ENCODE measurements at regions not wholly inside any gene's neighbourhood (a gene's known extent, or its start where the extent isn't known, plus 50 kb on each side); places are given as distances from the start of the nearest gene placed in this dataset.
A peak's percentile ranks its signal among the peaks of the same experiment; 100 is the strongest.
"Not testable (repeated sequence)": the region's sequence is repeated elsewhere in the genome, so short reads cannot be mapped to it uniquely, and the experiment has no call there.

DNA sequence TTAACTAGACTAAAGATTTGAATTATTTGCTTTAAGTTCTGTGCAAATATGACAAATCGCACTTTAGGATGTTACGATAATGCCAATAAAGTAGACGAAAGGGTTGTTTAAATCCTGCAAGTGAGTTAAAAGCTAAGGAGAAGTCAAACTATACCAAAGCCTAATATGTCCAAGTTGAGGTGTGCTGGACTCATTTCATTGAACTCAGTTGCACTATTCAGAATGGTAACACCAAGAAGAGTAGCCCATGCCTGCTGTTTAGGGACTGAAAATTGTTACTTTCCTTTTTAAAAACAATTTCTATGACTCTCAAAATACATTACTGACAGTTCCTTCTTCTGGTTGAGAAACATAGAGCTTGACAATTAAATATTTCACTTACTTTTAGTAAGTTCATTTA is 766.3 kb downstream of the DNAJB9 start:
- DNase-seq = no peak

DNA sequence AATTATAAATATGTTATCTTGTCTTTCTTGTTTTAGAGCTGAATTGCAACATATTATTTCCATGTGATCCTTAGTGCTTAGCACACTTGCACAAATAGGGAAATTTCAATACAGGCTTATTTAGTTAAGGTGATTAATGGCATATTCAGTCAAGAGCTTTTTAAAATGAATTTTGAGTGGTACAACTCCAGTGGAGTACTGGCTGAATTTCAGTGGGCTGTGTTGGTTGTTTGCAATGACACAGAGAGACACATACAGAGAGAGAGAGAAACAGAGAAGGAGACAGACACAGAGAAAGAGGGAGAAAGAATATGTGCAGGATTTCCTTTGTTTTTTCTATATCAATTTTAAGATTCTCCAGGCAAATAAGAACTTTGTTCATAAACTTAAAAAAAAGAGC is 766.9 kb downstream of the DNAJB9 start:
- DNase-seq = no peak

DNA sequence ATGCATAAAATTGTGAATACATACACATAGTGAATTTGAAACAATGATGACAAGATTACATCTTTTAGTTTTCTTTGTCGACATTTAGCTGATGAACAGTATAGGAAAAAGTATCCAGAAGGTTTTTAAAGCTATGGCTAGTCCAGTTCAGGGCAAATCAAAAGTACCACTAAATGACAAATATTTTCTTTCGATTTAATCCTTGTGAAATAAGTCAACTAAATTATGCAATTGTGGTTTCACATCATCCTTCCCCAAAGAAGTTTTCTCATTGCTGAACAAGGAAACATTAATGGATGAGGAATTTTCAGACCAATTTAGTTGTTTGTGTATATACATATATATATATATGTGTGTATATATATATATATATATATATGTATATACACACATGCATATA is 774.0 kb downstream of the DNAJB9 start:
- DNase-seq = no peak

DNA sequence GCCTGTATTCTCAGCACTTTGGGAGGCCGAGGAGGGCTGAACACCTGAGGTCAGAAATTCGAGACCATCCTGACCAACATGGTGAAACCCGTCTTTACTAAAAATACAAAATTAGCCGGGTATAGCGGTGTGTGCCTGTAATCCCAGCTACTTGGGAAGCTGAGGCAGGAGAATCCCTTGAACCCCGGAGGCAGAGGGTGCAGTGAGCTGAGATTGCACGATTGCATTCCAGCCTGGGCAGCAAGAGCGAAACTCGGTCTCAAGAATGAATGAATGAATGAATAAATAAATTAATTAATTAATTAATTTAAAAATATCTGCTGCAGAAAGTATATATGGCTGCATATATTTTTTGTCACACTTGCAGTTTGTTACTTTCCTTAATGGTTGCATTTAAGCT is 781.8 kb downstream of the DNAJB9 start:
- DNase-seq = no peak

DNA sequence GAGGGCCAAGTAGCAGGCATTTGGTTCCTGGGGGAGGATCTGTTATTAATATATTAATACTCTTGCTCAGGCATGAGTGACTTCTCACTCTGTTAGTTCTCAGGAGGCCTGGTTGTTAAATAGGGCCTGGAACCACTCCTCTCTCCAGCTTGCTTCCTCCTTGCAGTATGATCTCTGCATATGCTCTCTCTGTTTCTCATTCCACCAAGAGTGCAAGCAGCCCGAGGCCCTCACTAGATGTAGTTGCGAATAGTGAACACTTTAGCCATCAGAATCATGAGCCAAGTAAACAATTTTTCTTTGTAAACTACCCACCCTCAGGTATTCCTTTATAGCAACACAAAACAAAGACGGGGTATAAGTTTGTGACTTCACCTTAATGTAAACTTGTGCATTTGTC is 784.3 kb downstream of the DNAJB9 start:
- no peak for DNase-seq

DNA sequence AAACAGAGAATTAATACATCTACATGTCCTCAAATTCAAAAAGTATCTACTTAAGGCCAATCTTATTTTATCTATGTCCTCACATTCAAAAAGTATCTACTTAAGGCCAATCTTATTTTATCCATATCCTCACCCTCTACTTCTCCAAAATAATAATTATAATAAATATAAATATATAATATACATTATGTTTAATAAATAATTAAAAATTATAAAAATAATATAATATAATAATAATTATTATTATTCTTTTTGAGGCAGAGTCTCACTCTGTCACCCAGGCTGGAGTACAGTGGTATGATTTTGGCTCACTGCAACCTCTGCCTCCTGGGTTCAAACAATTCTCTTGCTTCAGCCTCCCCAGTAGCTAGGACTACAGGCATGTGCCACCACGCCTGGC is 784.9 kb downstream of the DNAJB9 start:
- DNase-seq = no peak

DNA sequence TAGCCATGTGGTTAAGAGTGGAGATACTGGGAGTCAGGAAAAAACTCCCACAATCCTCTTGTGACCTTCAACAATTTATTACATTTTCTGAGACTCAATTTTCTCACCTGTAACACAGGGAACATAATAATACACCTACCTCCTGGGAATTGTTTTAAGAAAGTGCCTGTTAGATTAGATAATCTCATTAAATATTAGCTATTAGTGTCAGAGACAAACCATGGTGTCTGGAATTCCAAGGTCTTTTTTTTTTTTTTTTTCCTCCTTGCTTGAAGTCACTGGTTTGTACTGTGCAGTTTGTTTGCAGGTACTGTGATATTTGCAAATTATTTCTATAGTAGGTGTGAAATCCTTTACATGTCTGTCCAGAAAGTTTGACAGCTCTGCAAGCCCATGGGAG is 806.1 kb downstream of the DNAJB9 start:
- DNase-seq = no peak

DNA sequence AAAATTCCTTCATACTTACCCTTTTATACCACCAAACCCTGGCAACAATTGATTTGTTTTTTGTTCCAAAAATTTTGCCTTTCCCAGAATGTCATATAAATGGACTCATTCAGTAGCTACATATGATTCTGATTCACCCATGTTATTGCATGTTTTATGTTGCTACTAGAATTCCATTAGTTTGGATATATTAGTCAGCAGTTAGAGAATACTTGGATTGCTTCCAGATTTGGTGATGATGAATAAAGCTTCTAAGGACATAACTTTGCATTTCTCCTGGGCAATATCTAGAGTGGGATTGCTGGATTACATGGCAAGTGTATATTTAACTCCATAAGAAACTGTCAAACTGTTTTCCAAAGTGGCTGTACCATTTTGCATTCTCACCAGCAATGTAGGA is 806.9 kb downstream of the DNAJB9 start:
- no peak for DNase-seq

DNA sequence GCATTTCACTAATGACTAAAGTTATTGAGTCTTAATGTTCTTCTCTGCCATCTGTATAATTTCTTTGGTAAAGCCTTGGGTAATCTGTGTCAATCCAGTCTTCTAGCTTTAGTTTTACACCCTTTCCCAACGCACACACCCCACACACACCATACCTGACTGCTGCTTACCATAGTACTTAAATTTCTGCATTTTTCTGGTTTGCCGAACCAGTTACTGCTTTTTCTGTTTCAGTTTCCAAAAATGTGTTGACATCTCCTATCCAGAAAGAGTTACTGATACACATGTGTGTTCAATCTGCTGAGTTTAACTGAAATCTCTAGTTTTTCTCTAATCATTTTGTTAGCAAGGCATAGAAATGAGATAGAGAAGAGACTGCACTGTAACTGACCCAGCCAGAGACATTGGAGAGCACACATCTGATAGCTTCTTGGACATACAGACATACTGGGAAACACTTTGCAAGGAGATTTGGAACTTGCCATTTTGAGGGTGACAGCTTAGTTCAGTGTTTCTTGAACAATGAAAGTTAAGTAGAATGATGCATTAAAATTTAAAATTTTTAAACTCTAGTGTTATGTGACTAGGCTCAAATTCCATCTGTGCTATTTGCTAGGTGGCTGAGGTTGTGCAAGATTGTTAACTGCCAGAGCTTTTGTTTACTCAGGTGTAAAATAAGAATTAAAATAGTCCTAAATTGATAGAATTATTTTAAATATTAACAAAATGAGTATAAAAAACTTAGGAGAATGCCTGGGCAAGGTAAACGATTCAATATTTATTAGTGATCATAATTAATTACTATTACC is 807.6 kb downstream of the DNAJB9 start:
- DNase-seq = no peak

DNA sequence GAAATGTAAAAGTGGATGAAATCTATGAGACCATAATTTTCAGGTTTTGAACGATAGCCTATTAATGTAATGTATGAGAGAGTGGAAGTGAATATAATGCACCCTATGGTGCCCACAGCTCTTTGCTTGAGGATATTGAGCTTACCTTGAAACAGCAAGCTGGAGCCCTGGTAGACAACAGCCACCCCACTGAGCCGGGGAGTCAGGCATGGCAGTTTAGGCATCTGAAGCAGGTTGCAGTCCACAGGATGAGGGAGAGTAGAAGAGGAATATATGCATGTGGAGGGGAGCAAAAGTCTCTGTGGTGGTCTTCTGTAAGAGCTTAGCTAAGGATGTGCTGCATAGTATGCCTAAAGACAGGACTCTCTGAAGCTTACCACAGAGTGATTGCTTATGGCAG is 817.3 kb downstream of the DNAJB9 start:
- DNase-seq = no peak

DNA sequence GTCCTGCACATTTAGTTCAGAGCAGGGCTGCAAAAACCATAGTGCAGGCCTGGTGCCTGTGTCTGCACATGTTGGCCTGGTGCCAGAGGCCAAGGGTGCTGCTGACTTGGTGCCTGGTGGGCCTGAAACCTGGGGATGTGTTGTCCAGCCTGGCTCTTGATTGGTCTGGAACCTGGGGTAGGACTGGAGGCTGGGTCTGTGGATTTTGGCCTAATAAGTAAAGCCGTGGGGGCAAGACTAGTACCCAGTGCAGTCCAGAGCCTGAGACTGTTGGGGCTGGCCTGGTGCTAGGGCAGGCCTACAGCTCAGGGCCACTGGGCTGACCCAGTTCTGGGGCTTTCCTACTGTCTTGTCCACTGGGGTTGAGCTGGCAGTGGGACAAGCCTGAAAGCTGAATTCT is 817.9 kb downstream of the DNAJB9 start:
- no peak for DNase-seq

DNA sequence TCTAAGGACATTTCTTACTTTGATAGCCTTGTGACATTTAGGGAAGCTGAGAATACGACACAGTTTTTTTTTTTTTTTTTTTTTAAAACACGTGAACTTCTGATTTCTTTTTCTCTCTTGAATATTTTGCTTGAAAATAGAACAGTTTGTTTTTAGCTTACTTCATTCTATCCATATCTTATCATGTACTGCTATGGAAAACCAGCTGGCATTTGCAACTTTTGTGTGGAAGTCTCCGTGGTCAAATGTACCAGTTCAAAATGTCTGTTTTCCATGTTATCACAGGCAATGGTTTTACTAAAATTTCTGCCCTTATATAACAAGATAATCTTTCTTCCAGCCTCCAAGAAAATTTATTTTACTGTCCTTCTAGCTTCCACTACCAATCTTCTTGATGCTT is 821.6 kb downstream of the DNAJB9 start:
- no peak for DNase-seq

DNA sequence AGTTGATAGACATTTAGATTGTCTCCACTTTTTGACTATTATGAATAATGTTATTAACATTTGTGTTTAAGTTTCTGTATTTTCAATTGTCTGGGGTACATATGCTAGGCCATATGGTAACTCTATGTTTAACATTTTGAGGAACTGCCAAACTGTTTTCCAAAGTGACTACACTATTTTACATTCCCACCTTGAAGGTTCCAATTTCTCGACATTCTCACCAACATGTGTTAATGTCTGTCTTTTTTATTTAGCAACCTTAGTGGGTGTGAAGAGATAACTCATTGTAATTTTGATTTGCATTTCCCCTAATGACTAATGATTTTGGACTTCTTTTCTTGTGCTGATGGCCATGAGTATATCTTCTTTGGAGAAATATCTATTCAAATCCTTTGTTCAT is 832.4 kb downstream of the DNAJB9 start:
- no peak for DNase-seq

DNA sequence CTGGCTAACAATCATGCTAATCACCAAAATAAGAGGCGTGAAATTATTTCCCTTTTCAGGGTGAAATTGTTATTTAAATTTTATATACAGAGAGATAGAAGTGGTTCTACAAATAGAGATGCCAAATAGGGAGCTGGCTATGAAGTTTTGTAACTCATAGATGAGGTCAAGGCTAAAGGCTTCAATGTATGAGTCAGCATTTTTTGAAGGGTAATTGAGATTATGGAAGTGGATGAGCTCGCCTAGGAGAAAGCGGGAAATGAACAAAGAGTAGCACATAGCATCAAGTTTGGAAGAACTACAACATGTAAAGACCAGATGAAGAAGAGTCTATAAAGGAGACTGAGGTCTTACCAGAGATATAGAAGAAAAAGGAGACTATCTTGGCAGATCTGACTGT is 838.1 kb downstream of the DNAJB9 start:
- DNase-seq = no peak

DNA sequence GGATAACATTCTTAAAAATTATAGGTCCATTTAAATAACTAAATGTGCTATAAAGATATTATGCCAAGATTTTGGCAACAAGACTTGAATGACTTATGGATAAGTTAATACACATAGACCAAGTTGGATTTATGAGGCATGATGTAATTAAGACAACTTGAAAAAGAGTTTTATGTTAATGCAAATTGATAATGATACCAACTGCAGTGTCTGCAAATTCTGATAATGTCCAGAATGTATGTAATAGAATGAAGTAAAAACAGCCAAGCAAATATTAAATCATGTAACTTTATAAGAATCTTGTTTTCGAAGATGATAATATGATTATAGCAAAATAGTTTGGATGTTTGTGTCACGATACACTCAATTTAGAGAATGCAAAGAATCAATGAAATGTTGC is 868.3 kb downstream of the DNAJB9 start:
- DNase-seq = no peak

DNA sequence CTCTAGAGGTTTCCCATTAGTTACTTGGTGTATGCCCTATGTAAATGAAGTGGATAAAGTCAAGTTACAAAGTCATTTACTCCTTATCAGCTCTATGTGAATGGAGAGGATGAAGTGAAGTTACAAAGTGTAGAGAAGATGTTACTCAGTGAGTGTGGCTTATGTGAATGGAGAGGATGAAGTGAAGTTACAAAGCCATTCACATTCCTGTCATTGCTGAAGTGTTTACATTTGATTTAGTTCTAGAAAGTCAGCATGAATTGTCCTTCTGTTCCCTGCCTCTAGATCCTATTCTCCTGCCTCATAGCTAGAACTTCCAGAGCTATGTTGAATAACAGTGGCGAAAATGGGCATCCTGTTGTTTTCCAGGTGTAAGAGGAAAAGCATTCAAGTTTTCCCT is 880.1 kb downstream of the DNAJB9 start:
- DNase-seq = no peak

DNA sequence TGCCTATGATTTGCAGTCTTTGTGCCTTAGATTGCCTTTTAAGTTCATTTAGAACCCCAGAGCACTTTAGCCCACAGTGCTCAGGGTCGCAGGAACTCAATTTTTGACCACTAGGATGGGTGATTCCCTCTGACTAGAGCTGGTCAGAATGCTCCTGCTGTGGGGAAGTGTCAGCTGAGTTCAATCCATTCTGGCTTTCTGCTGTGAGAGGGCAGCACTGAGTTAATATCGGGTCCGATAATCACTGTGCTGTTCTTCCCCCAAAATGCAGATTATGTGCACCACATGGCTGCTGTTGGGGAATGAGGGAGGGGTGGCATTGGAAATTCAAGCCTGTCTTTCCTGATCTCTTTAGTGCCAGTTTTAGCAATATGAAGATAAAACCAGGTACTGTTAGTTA is 886.4 kb downstream of the DNAJB9 start:
- DNase-seq = no peak

DNA sequence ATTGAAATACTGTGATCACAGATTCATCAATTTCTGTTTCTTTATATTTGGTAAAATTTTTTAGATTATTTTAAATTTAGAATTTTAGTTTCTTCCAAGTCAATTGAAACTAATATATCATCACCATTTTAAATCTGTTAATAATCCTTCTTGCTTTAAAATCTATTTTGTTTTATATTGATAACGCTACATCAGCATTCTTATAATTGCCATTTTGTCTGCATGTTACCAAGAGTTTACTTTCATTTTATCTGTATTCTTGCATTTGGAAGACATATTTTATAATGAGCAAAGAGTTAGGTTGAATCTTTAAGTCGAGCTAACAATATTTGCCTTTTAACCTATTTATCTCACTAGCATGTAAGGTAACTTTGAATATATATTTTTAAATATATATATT is 890.6 kb downstream of the DNAJB9 start:
- DNase-seq = no peak

DNA sequence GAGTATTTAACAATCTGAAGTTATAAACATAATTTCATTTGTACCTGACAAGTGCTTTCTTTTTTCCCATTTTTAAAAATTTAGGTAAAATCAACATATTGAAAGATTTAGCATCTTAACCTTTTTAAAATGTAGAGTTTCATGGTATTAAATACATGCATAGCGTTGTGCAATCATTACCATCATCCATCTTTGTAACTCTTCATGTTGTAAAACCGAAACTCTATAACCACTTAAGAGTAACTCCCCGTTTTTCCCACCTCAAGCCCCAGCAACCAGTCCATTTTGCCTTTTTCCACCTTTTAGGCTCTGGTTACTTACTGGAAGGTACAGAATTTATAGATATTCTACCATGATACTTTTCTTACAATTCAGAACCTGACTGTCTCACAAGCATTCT is 892.5 kb downstream of the DNAJB9 start:
- DNase-seq = no peak

DNA sequence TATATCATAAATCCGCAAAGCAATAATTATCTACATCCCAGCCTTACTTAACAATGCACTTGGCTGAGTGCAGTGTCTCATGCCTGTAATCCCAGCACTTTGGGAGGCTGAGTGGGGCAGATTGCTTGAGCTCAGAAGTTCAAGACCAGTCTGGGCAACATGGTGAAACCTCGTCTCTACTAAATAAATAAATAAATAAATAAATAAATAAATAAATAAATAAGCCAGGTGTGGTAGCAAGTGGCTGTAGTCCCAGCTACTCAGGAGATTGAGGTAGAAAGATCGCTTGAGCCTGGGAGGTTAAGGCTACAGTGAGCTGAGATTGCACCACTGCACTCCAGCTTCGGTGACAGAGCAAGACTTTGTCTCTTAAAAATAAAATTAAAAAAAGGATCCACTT is 898.1 kb downstream of the DNAJB9 start:
- DNase-seq = not testable (repeated sequence)

DNA sequence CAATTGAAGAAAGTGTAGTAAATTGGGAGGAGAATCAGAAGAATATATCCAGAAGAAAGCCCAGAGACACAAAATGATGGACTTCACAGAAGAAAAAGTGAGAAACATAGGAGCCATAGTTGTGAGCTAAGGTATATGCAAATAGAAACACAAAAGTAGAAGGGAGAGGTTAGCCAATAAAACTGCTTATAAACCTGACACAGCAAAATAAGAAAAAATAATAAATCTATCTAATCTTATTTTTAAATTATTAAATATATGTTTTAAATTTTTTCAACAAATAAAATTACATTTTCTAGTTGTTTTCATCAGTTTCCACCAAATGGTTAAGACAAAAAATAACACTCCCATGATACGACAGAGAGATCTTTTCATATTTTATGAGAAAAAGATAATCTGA is 903.5 kb downstream of the DNAJB9 start:
- DNase-seq = no peak

DNA sequence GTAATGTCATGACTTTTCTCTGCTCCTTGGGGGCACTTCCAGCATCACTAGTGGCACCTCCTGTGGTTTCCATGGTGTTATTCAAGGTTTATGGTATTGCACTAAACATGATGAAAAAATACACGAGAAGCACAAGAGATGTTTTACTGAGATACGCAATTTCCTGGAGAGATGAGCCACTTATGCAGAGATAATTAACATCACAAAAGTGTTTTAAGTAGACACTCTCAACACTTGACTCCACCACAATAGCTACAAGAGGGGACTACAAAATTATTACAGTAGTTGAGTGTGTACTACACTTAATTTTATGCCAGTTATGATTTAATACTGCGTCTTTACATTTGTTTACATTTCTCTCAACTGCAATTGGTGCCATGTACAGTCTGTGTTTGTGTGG is 906.7 kb downstream of the DNAJB9 start:
- peak; percentile 76 to 87 for DNase-seq

DNA sequence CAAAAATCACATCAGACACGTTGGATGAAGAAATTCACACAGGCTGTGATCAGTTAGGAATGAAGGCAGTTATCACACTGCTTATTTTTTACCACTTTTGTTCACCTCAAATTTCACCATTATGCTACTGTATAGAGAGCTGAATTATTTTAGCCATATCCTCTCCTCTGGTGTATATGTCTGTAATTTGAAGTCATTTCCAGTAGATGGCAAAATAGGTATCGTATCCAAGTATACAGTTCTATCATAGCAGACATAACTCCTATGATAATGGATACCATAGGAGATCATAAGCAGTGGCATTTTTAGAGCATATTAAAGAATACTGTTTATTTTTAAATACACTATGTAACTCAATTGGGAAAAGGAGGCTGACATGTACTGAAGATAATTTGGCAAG is 909.7 kb downstream of the DNAJB9 start:
- DNase-seq = no peak

DNA sequence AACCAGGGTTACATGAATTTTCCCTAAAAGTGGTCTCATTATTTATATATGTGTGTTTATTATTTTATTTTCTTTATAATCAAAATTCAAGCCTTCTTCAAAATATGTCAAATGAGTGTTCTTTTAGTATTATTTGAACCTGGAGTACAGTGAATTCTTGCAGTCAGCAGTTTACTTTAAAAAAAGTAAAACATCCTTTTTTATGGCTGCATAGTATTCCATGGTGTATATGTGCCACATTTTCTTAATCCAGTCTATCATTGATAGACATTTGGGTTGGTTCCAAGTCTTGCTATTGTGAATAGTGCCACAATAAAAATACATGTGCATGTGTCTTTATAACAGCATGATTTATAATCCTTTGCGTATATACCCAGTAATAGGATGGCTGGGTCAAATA is 920.9 kb downstream of the DNAJB9 start:
- not testable (repeated sequence) for DNase-seq

DNA sequence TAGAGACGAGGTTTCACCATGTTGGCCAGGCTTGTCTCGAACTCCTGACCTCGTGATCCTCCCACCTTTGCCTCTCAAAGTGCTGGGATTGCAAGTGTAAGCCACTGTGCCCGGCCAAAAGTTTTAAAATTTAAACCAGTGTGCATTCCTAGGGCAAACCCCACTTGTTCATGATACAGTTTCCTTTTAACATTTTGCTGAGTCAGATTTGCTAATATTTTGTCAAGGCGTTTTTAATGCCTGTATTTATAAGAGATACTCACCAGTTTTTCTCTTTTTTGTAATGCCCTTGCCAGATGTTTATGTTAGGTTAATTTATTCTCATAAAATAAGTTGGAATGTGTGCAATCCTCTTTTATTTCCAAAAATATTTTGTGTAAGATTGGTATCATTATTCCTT is 927.4 kb downstream of the DNAJB9 start:
- DNase-seq = no peak

DNA sequence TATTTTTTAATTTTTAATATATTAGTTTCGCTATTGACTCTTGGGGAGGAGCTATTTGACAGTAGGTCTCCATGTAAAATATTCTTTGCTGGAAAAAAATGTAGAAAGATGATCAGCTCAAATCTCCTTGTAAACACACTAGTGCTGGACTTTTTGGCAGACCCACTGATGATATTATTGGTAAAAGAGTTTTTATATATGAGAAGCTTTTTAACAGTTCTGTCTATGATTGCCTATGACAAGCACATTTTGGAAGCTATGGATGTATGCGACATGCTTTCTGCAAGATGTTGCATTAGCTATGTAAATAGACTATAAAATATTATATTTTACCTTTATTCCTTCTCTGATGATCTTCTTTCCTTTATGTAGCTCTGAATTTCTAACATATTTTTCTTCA is 928.5 kb downstream of the DNAJB9 start:
- DNase-seq = no peak
